ENCODE measurements at regions not wholly inside any gene's neighbourhood (a gene's known extent, or its start where the extent isn't known, plus 50 kb on each side); places are given as distances from the start of the nearest gene placed in this dataset.

DNA sequence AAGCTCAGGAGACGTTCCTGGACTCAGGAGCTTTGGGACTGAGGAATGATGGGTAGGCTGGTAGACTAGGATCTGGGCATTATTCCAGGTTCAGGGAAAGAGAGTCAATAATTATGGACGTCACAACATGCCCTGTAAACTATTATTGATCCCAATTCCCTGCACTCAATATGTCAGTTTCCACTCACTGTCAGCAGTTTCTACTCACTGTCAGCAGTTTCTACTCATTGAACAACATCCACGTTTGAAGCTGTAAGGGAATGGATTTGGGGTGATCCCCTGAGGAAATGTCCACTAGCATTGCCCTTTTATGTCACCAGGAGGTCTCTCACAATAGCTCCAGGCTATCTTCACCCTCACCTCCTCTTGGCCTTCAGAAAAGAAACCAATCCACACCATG lies 1268.6 kb downstream of the TYW1 start:
- Histone ChIP-seq H3K9me3 (peaks cover 0 to 31% (median 17%) of the 10 kb centered on the region in 12 donors), H3K4me3 (no peak overlapping the region), H3K4me1 (no peaks in the 10 kb centered on the region), H3K27ac (no peak overlapping the region), H3K27me3 (no peaks in the 10 kb centered on the region), H3K36me3 (no peaks in the 10 kb centered on the region)
- TF ChIP-seq CTCF (IDR thresholded peaks at IDR 0.05), result no peak
- TF ChIP-seq POLR2A (IDR thresholded peaks at IDR 0.05), result no peak
- DNase-seq (no peak), ATAC-seq (no peak)
- 35 to 46% (median 42%) methylated on average over 3 of the region's 3 CpGs for WGBS, 4 donors
- intact Hi-C loops (cut with DNase I), result no loop called here

DNA sequence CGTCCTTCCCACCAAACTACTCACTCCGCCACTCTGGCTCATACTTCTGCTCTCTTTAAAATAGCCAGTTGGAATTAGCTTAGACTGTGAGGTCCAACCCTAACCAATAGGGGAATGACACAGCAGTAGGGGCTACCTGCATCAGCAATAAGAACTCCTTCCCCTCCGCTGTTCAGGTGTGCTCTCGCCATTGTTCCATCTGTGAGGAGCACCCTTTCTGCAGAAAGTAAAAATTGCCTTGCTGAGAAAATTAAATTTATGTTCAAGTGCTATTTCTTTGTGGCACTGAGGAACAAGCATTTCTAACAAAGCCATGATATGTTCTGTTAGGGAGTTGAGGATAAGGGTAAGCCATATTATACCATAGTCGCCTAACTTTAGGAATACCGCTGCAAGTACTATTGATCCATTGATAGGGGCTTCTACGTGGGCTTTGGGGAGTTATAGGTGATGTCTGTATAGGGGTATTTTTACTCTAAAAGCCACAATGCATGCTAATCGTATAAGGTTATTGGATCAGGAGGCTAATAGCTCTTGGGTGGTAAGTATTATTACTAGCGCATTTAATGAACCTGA lies 1269.5 kb downstream of the TYW1 start:
- no peak for ATAC-seq
- H3K9me3 ChIP-seq, result peaks cover 0 to 31% (median 17%) of the 10 kb centered on the region in 12 donors

GRCh38 chr7:68267486-68267885 lies 1270.9 kb downstream of the TYW1 start:
- no peak for ATAC-seq
- intact Hi-C loops (cut with DNase I), result no loop called here
- no peak overlapping the region for H3K4me3 ChIP-seq
- H3K27me3 ChIP-seq, result no peaks in the 10 kb centered on the region
- TF ChIP-seq CTCF (IDR thresholded peaks at IDR 0.05), result no peak
- no peak for TF ChIP-seq POLR2A (IDR thresholded peaks at IDR 0.05)
- peaks cover 0 to 31% (median 17%) of the 10 kb centered on the region in 12 donors for H3K9me3 ChIP-seq
- H3K36me3 ChIP-seq, result no peaks in the 10 kb centered on the region
- DNase-seq, result no peak
- no peak overlapping the region for H3K27ac ChIP-seq
- 42 to 59% (median 51%) methylated on average over 2 of the region's 2 CpGs for WGBS, 4 donors
- H3K4me1 ChIP-seq, result no peaks in the 10 kb centered on the region

More for the DNA sequence above, 1269.5 kb downstream of the TYW1 start:
- Histone ChIP-seq H3K27me3 (no peaks in the 10 kb centered on the region), H3K4me1 (no peaks in the 10 kb centered on the region), H3K27ac (no peak overlapping the region), H3K36me3 (no peaks in the 10 kb centered on the region), H3K4me3 (no peak overlapping the region)
- DNase-seq, result no peak
- WGBS, 4 donors, result 84 to 93% (median 89%) methylated on average over 9 of the region's 9 CpGs
- TF ChIP-seq CTCF (IDR thresholded peaks at IDR 0.05) (no peak), POLR2A (IDR thresholded peaks at IDR 0.05) (no peak)
- intact Hi-C loops (cut with DNase I), result no loop called here

GRCh38 chr7:68269405-68269804 lies 1272.8 kb downstream of the TYW1 start:
- peaks cover 0 to 29% (median 17%) of the 10 kb centered on the region in 12 donors for H3K9me3 ChIP-seq
- no peaks in the 10 kb centered on the region for H3K36me3 ChIP-seq
- TF ChIP-seq POLR2A (IDR thresholded peaks at IDR 0.05), result no peak
- DNase-seq (no peak), ATAC-seq (no peak)
- H3K4me3 ChIP-seq, result no peak overlapping the region
- H3K27me3 ChIP-seq, result no peaks in the 10 kb centered on the region
- H3K27ac ChIP-seq, result no peak overlapping the region
- intact Hi-C loops (cut with DNase I), result no loop called here
- no peaks in the 10 kb centered on the region for H3K4me1 ChIP-seq
- WGBS, 4 donors, result 36 to 56% (median 46%) methylated on average over 1 of the region's 1 CpG

DNA sequence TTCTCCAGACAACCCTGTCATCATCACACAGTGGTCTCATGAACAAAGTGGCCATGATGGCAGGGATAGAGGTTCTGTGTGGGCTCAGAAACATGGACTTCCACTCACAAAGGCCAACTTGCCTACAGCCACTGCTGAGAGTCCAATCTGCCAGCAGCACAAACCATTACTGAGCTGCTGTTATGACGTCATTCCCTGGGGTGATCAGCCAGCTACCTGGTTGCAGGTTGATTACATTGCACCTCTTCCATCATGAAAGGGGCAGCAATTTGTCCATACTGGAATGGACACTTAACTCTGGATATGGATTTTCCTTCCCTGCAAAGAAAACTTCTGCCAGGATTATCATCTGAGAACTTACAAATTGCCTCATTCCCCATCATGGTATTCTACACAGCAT lies 1275.9 kb downstream of the TYW1 start:
- DNase-seq (no peak), ATAC-seq (no peak)
- Histone ChIP-seq H3K27ac (no peak overlapping the region), H3K4me3 (no peak overlapping the region), H3K4me1 (no peaks in the 10 kb centered on the region), H3K9me3 (no peaks in the 10 kb centered on the region), H3K36me3 (no peaks in the 10 kb centered on the region), H3K27me3 (no peaks in the 10 kb centered on the region)
- TF ChIP-seq CTCF (IDR thresholded peaks at IDR 0.05), result no peak
- no peak for TF ChIP-seq POLR2A (IDR thresholded peaks at IDR 0.05)
- 73 to 90% (median 85%) methylated on average over 1 of the region's 1 CpG for WGBS, 4 donors
- intact Hi-C loops (cut with DNase I), result no loop called here
